Nephron progenitor cell (in vitro differentiated cells): ENCODE measurements at regions not wholly inside any gene's neighbourhood (a gene's known extent, or its start where the extent isn't known, plus 50 kb on each side); places are given as distances from the start of the nearest gene placed in this dataset.
A peak's percentile ranks its signal among the peaks of the same experiment; 100 is the strongest.

Experiments used
- DNase-seq: peaks from one replicate; pipeline ENCODE4 v3.0.0; 2021
- H3K27ac Mint-ChIP-seq: 2 replicates; pipeline ENCODE4 v1.8.0; 2021; ENCODE audit warnings: mild to moderate bottlenecking, moderate library complexity, mixed read lengths
- H3K27me3 Mint-ChIP-seq: 2 replicates; pipeline ENCODE4 v1.8.0; 2021; ENCODE audit warnings: mild to moderate bottlenecking, low read depth, mixed read lengths; ENCODE audit not compliant: poor library complexity
- H3K36me3 Mint-ChIP-seq: 2 replicates; pipeline ENCODE4 v1.8.0; 2021; ENCODE audit warnings: low read depth, mixed read lengths
- H3K4me1 Mint-ChIP-seq: 2 replicates; pipeline ENCODE4 v1.8.0; 2021; ENCODE audit warnings: mixed read lengths
- H3K4me3 Mint-ChIP-seq: 2 replicates; pipeline ENCODE4 v1.8.0; 2021; ENCODE audit warnings: mild to moderate bottlenecking, moderate library complexity, mixed read lengths
- H3K9me3 Mint-ChIP-seq: 2 replicates; pipeline ENCODE4 v1.8.0; 2021; ENCODE audit warnings: mild to moderate bottlenecking, moderate library complexity, mixed read lengths
- TF ChIP-seq, protein P1 (sequence below): fragments of 200-600 bp; sonication (generic); IDR thresholded peaks from 2 replicates; pipeline ENCODE4 v1.5.0; 2021; ENCODE audit warnings: antibody characterized with exemption

DNA sequence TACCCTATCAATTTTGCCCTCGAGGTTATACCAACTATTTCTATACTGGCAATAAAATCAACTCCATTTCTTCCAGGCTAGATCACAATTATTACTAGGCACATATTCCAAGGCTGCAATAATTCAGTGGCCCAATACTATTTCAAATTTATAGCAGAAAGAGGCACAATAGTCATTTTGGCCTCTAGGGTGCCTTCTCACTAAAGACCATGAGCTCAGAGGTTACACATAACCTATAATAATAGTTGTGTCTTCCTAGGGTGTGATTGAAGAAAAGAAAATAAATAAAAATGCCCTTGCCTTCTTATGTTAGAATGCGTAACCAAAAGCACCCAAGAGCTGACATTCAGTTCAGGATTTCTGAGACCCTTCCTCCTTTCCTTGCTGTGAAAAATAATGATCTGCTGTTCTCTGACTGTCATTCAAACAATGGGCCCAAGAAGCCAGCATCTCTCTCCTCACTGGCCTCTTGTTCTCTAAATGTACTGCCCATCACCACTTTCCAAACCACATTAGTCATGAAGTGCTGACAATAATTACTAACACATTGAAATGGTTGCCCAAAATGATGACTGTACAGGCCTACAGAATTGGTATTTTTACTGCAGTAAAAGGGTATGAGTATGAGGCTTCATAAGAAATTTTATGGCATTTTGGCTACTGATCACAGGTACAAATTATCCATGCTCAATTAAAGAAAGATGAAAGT lies 244.8 kb downstream of the LRRN1 start:
- Mint-ChIP-seq H3K4me3 (no peak overlapping the region), H3K9me3 (peaks cover 2% of the 10 kb centered on the region), H3K27me3 (no peaks in the 10 kb centered on the region), H3K4me1 (no peaks in the 10 kb centered on the region), H3K27ac (no peak overlapping the region), H3K36me3 (no peaks in the 10 kb centered on the region)
- DNase-seq, result no peak
- TF ChIP-seq, protein P1, sequence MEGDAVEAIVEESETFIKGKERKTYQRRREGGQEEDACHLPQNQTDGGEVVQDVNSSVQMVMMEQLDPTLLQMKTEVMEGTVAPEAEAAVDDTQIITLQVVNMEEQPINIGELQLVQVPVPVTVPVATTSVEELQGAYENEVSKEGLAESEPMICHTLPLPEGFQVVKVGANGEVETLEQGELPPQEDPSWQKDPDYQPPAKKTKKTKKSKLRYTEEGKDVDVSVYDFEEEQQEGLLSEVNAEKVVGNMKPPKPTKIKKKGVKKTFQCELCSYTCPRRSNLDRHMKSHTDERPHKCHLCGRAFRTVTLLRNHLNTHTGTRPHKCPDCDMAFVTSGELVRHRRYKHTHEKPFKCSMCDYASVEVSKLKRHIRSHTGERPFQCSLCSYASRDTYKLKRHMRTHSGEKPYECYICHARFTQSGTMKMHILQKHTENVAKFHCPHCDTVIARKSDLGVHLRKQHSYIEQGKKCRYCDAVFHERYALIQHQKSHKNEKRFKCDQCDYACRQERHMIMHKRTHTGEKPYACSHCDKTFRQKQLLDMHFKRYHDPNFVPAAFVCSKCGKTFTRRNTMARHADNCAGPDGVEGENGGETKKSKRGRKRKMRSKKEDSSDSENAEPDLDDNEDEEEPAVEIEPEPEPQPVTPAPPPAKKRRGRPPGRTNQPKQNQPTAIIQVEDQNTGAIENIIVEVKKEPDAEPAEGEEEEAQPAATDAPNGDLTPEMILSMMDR, result no peak

DNA sequence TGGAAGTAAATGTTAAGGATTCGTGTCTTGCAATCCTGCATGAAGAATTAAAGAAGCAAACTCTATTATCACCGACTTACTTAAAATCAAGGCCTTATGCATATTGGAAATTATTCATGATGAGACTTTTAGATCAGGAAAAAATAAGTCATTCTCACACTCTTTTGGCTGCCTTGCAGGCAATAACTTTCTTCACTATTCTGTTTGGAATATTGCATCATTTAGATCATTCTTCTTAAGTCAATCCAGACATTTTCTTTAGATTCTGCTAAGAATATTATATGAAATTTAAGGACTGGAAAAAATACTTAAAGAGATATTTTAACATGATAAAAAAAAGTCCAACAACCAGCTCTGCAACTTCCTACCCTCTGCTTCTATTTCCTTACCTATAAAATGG lies 245.4 kb downstream of the LRRN1 start:
- no peak overlapping the region for H3K27ac Mint-ChIP-seq
- no peak overlapping the region for H3K4me3 Mint-ChIP-seq
- H3K9me3 Mint-ChIP-seq, result peaks cover 4% of the 10 kb centered on the region
- DNase-seq, result no peak
- H3K27me3 Mint-ChIP-seq, result no peaks in the 10 kb centered on the region
- TF ChIP-seq, protein P1, result no peak
- H3K4me1 Mint-ChIP-seq, result no peaks in the 10 kb centered on the region
- no peaks in the 10 kb centered on the region for H3K36me3 Mint-ChIP-seq

DNA sequence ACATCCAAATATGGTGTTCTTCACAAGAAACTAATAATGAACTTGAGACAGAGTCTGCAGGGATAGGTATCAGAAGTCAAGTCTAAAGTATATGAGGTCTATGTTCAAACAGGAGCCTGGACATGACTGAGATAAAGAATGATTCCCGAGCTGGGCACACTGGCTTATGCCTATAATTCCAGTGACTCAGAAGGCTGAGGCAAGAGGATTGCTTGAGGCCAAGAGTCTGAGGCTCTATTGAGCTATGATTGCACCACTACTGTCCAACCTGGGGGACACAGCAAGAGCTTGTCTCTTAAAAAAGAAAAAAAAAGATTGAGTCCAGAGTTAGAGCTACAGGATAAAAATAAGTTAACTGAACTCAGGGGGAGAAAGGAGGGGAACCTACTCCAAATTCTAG lies 246.5 kb downstream of the LRRN1 start:
- DNase-seq, result no peak
- no peak overlapping the region for H3K4me3 Mint-ChIP-seq
- no peaks in the 10 kb centered on the region for H3K4me1 Mint-ChIP-seq
- no peaks in the 10 kb centered on the region for H3K27me3 Mint-ChIP-seq
- H3K27ac Mint-ChIP-seq, result no peak overlapping the region
- H3K36me3 Mint-ChIP-seq, result no peaks in the 10 kb centered on the region
- H3K9me3 Mint-ChIP-seq, result peaks cover 4% of the 10 kb centered on the region
- TF ChIP-seq, protein P1, result no peak

DNA sequence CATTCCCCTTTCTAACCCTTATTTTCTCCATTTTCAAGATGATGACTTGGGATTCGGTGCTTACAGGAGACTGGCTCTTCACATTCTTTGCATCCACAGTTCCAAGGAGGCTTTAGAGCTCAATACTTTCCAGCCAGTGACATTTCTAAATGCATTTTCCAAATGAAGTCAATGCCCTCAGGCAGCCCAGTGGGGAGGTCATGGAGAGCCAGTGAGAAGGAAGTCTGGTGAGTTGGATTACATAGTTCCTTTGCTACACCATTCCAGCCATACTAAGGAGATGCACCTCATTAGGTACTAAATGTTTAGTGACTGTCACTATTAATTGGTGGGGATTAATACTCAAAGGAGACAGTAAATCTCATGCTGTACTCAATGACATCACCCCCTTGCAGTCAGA lies 248.1 kb downstream of the LRRN1 start:
- Mint-ChIP-seq H3K27me3 (no peaks in the 10 kb centered on the region), H3K4me3 (no peak overlapping the region), H3K4me1 (no peaks in the 10 kb centered on the region), H3K9me3 (peaks cover 9% of the 10 kb centered on the region), H3K36me3 (no peaks in the 10 kb centered on the region), H3K27ac (no peak overlapping the region)
- DNase-seq, result no peak
- TF ChIP-seq, protein P1, result no peak

DNA sequence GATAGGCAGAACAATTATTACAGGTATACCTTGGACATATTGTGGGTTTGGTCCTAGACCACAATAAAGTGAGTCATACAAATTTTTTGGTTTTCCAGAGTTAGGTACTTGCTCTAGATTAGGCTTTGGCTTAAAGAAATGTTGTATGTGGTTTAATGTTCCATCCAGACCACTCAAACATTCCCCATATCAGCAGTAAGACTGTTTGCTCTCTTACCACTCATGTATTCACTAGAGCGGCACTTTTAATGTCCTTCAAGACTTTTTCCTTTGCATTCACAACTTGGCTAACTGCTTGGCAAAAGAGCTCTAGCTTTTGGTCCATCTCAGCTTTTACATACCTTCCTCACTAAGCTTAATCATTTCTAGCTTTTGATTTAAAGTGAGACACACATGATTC lies 250.5 kb upstream of the SETMAR start:
- Mint-ChIP-seq H3K27ac (peak overlapping the region; percentile 62), H3K4me3 (no peak overlapping the region), H3K36me3 (no peaks in the 10 kb centered on the region), H3K9me3 (peaks cover 9% of the 10 kb centered on the region), H3K4me1 (peaks cover 14% of the 10 kb centered on the region), H3K27me3 (peaks cover 4% of the 10 kb centered on the region)
- DNase-seq, result no peak
- TF ChIP-seq, protein P1, result no peak

DNA sequence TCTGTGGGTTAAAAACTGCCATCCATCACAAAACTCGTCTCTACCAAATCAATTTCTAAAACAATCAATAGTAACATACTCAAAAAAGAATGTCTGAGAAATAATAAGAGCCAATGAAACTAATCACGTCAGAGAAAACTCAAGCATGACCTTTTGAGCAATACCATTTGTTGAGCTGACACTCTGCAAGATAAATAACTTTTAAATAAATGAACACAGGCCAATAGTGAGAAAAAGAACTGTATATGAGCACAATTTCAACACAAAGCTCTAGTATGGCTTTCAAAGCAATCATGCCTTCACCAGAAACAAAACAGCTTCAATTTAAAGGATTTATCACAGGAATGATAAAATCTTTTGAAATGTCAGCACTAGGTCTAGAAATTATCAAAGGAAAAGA lies 249.2 kb upstream of the SETMAR start:
- H3K36me3 Mint-ChIP-seq, result no peaks in the 10 kb centered on the region
- H3K4me3 Mint-ChIP-seq, result no peak overlapping the region
- no peak for DNase-seq
- H3K4me1 Mint-ChIP-seq, result peaks cover 14% of the 10 kb centered on the region
- peaks cover 4% of the 10 kb centered on the region for H3K27me3 Mint-ChIP-seq
- peaks cover 8% of the 10 kb centered on the region for H3K9me3 Mint-ChIP-seq
- TF ChIP-seq, protein P1, result no peak
- peak overlapping the region; percentile 6 for H3K27ac Mint-ChIP-seq
